Stomach (tissue), 4 donors: ENCODE measurements at regions not wholly inside any gene's neighbourhood (a gene's known extent, or its start where the extent isn't known, plus 50 kb on each side); places are given as distances from the start of the nearest gene placed in this dataset.

Experiments
- CTCF ChIP-seq, 7 experiments: fragments of 450-650 bp in 4 of 7; fragments of 200-600 bp in 3 of 7; sonication (generic) in 3 of 7; IDR thresholded peaks; one replicate each; pipeline ENCODE4 v1.5.1; 2016 to 2019; ENCODE audit warnings: antibody characterized with exemption in 7 of 7, control low read depth in 2 of 7, mild to moderate bottlenecking in 1 of 7
- POLR2AphosphoS5 ChIP-seq, 3 donors: sonication (generic); formaldehyde crosslinking; IDR thresholded peaks; one replicate each; pipeline ENCODE4 v1.6.1; 2016; ENCODE audit warnings: antibody characterized with exemption in 3 of 3

- TF ChIP-seq CTCF (IDR thresholded peaks at IDR 0.05) = no peak
- TF ChIP-seq POLR2AphosphoS5 (IDR thresholded peaks at IDR 0.05) = no peak
These were observed 142.1 kb upstream of the PDE1C start for GRCh38 chr7:32212321-32212720.
